Neural cell (in vitro differentiated cells): ENCODE measurements at regions not wholly inside any gene's neighbourhood (a gene's known extent, or its start where the extent isn't known, plus 50 kb on each side); places are given as distances from the start of the nearest gene placed in this dataset.

Source experiments
- H2AFZ ChIP-seq: fragments of 200-600, 300-800 bp; sonication (generic), shearing (Covaris generic); 2 replicates; pipeline ENCODE4 v1.6.0; 2014; ENCODE audit warnings: low read depth, mild to moderate bottlenecking, antibody characterized with exemption, low read length, moderate library complexity
- H3F3A ChIP-seq: fragments of 200-600 bp; shearing (Covaris generic); 2 replicates; pipeline ENCODE4 v1.6.1; 2016; ENCODE audit warnings: mild to moderate bottlenecking, moderate library complexity, mixed read lengths, antibody characterized with exemption, low read length; ENCODE audit not compliant: insufficient read depth, poor library complexity, severe bottlenecking
- H3K27ac ChIP-seq: fragments of 200-600, 300-800 bp; sonication (generic), shearing (Covaris generic); 2 replicates; pipeline ENCODE4 v1.5.1; 2014; ENCODE audit warnings: mild to moderate bottlenecking, low read length, moderate library complexity
- H3K27me3 ChIP-seq: fragments of 300-800, 200-600 bp; sonication (generic), shearing (Covaris generic); 2 replicates; pipeline ENCODE4 v1.6.0; 2014; ENCODE audit warnings: mild to moderate bottlenecking, low read depth, low read length, moderate library complexity; ENCODE audit not compliant: insufficient read depth
- H3K36me3 ChIP-seq: fragments of 300-800, 200-600 bp; sonication (generic), shearing (Covaris generic); 2 replicates; pipeline ENCODE4 v1.5.1; 2014; ENCODE audit warnings: mild to moderate bottlenecking, antibody characterized with exemption, low read length, moderate library complexity; ENCODE audit not compliant: insufficient read depth
- H3K4me2 ChIP-seq: fragments of 300-800, 200-600 bp; sonication (generic), shearing (Covaris generic); 2 replicates; pipeline ENCODE4 v1.6.0; 2014; ENCODE audit warnings: mild to moderate bottlenecking, low read length
- H3K4me3 ChIP-seq: fragments of 300-800, 200-600 bp; sonication (generic), shearing (Covaris generic); 2 replicates; pipeline ENCODE4 v1.5.1; 2014; ENCODE audit warnings: mild to moderate bottlenecking, low read length, moderate library complexity
- H3K79me2 ChIP-seq: fragments of 200-600 bp; shearing (Covaris generic); replicated peaks from 2 replicates; pipeline ENCODE4 v1.6.0; 2014; ENCODE audit warnings: mild to moderate bottlenecking, low read length, moderate library complexity; ENCODE audit not compliant: insufficient read depth
- H3K9ac ChIP-seq: fragments of 300-800, 200-600 bp; sonication (generic), shearing (Covaris generic); 2 replicates; pipeline ENCODE4 v1.6.1; 2016; ENCODE audit warnings: mild to moderate bottlenecking, low read length, mixed read lengths
- H3K9me2 ChIP-seq: fragments of 200-600 bp; shearing (Covaris generic); 2 replicates; pipeline ENCODE4 v1.6.1; 2016; ENCODE audit warnings: mild to moderate bottlenecking, low read length, mixed read lengths; ENCODE audit not compliant: insufficient read depth
- H3K9me3 ChIP-seq: fragments of 200-600, 300-800 bp; sonication (generic), shearing (Covaris generic); 2 replicates; pipeline ENCODE4 v1.6.1; 2016; ENCODE audit warnings: mild to moderate bottlenecking, mixed run types, low read length, moderate library complexity, mixed read lengths
- H4K20me1 ChIP-seq: fragments of 200-600 bp; shearing (Covaris generic); 2 replicates; pipeline ENCODE4 v1.6.1; 2016; ENCODE audit warnings: mild to moderate bottlenecking, mixed run types; ENCODE audit not compliant: insufficient read depth
- EP300 ChIP-seq: fragments of 450-650 bp; conservative IDR thresholded peaks from 2 replicates; pipeline ENCODE4 v1.6.1; 2014; ENCODE audit warnings: antibody characterized with exemption, mild to moderate bottlenecking, moderate library complexity; ENCODE audit not compliant: poor library complexity, severe bottlenecking
- EZH2 ChIP-seq: fragments of 200-600, 300-800 bp; shearing (Covaris generic), sonication (generic); IDR thresholded peaks from 2 replicates; pipeline ENCODE4 v1.6.1; 2014; ENCODE audit warnings: antibody characterized with exemption, low read length, borderline replicate concordance, mild to moderate bottlenecking; ENCODE audit not compliant: insufficient read depth, poor library complexity, severe bottlenecking
- MXI1 ChIP-seq: fragments of 450-650 bp; conservative IDR thresholded peaks from 2 replicates; pipeline ENCODE4 v1.6.1; 2014; ENCODE audit warnings: antibody characterized with exemption, mild to moderate bottlenecking; ENCODE audit not compliant: poor library complexity, severe bottlenecking
- POLR2AphosphoS5 ChIP-seq: IDR thresholded peaks from 2 replicates; pipeline ENCODE4 v1.6.1; 2012
- RAD21 ChIP-seq: fragments of 450-650 bp; conservative IDR thresholded peaks from 2 replicates; pipeline ENCODE4 v1.6.1; 2014; ENCODE audit warnings: antibody characterized with exemption, mild to moderate bottlenecking, moderate library complexity
- SMC3 ChIP-seq: fragments of 450-650 bp; conservative IDR thresholded peaks from 2 replicates; pipeline ENCODE4 v1.6.1; 2014; ENCODE audit warnings: antibody characterized with exemption, mild to moderate bottlenecking, moderate library complexity; ENCODE audit not compliant: poor library complexity
- TAF1 ChIP-seq: IDR thresholded peaks from 2 replicates; pipeline ENCODE4 v1.6.1; 2012; ENCODE audit warnings: low read depth
- TF ChIP-seq, protein P1 (sequence below): fragments of 450-650 bp; IDR thresholded peaks from 2 replicates; pipeline ENCODE4 v1.5.1; 2014; ENCODE audit warnings: antibody characterized with exemption, mild to moderate bottlenecking, moderate library complexity; ENCODE audit not compliant: poor library complexity, severe bottlenecking
- TF ChIP-seq, protein P2 (sequence below): IDR thresholded peaks from 2 replicates; pipeline ENCODE4 v1.6.1; 2012; ENCODE audit warnings: borderline replicate concordance

DNA sequence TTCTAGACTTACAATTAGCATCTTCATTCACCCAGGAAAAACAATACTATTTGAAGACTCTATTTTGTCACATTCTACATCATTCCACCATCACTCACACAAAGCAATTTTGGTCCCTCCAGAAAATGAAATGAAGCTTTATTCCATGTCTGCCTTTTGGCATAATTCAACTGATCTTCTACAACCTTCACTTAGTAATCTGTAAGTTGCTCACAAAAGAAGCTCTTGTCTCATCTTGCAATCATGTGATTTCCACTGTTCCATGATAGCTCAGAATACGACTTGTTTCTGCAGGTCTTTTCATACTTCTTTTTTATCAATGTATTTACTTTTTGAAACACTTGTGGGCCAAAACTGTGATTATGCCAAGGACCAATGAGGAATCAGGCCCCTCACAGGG, 261.9 kb upstream of the NR4A3 start:
- no peaks in the 10 kb centered on the region for H3K36me3 ChIP-seq
- no peak for TF ChIP-seq RAD21
- TF ChIP-seq, protein P1, sequence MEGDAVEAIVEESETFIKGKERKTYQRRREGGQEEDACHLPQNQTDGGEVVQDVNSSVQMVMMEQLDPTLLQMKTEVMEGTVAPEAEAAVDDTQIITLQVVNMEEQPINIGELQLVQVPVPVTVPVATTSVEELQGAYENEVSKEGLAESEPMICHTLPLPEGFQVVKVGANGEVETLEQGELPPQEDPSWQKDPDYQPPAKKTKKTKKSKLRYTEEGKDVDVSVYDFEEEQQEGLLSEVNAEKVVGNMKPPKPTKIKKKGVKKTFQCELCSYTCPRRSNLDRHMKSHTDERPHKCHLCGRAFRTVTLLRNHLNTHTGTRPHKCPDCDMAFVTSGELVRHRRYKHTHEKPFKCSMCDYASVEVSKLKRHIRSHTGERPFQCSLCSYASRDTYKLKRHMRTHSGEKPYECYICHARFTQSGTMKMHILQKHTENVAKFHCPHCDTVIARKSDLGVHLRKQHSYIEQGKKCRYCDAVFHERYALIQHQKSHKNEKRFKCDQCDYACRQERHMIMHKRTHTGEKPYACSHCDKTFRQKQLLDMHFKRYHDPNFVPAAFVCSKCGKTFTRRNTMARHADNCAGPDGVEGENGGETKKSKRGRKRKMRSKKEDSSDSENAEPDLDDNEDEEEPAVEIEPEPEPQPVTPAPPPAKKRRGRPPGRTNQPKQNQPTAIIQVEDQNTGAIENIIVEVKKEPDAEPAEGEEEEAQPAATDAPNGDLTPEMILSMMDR = no peak

DNA sequence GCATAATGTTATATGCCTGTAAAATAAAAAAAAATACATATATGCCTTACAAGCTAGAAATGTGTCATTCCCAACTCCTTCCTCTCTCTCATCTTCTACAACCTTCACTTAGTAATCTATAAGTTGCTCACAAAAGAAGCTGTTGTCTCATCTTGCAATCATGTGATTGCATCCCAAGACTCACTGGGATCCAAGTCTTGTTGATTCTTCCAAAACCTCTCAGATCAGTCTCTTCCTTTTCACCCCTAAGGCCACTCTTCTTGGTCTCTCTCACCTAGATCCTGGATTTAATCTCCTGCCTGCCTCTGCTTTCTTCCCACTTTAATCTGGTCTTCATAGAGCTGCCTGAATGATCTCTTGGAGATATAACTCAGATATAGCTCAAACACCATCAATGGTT, 261.1 kb upstream of the NR4A3 start:
- Histone ChIP-seq H3K9ac (no peak overlapping the region), H3K79me2 (no peaks in the 10 kb centered on the region), H3K36me3 (no peaks in the 10 kb centered on the region), H2AFZ (no peak overlapping the region), H3F3A (no peaks in the 10 kb centered on the region), H3K27me3 (no peaks in the 10 kb centered on the region), H3K4me3 (no peak overlapping the region), H3K9me2 (no peaks in the 10 kb centered on the region), H3K27ac (no peak overlapping the region), H3K9me3 (no peaks in the 10 kb centered on the region), H3K4me2 (no peak overlapping the region), H4K20me1 (no peaks in the 10 kb centered on the region)
- TF ChIP-seq RAD21 (no peak), TAF1 (no peak), MXI1 (no peak), EZH2 (no peak), EP300 (no peak), POLR2AphosphoS5 (no peak), SMC3 (no peak)
- TF ChIP-seq, protein P1 = no peak
- TF ChIP-seq, protein P2, sequence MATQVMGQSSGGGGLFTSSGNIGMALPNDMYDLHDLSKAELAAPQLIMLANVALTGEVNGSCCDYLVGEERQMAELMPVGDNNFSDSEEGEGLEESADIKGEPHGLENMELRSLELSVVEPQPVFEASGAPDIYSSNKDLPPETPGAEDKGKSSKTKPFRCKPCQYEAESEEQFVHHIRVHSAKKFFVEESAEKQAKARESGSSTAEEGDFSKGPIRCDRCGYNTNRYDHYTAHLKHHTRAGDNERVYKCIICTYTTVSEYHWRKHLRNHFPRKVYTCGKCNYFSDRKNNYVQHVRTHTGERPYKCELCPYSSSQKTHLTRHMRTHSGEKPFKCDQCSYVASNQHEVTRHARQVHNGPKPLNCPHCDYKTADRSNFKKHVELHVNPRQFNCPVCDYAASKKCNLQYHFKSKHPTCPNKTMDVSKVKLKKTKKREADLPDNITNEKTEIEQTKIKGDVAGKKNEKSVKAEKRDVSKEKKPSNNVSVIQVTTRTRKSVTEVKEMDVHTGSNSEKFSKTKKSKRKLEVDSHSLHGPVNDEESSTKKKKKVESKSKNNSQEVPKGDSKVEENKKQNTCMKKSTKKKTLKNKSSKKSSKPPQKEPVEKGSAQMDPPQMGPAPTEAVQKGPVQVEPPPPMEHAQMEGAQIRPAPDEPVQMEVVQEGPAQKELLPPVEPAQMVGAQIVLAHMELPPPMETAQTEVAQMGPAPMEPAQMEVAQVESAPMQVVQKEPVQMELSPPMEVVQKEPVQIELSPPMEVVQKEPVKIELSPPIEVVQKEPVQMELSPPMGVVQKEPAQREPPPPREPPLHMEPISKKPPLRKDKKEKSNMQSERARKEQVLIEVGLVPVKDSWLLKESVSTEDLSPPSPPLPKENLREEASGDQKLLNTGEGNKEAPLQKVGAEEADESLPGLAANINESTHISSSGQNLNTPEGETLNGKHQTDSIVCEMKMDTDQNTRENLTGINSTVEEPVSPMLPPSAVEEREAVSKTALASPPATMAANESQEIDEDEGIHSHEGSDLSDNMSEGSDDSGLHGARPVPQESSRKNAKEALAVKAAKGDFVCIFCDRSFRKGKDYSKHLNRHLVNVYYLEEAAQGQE = no peak

More for the DNA sequence above, 261.9 kb upstream of the NR4A3 start:
- Histone ChIP-seq H3K27me3 (no peaks in the 10 kb centered on the region), H3K79me2 (no peaks in the 10 kb centered on the region), H3K27ac (no peak overlapping the region), H3K9ac (no peak overlapping the region), H3K9me3 (no peaks in the 10 kb centered on the region), H3F3A (no peaks in the 10 kb centered on the region), H3K4me2 (no peak overlapping the region), H3K9me2 (no peaks in the 10 kb centered on the region), H2AFZ (no peak overlapping the region), H4K20me1 (no peaks in the 10 kb centered on the region), H3K4me3 (no peak overlapping the region)
